ENCODE measurements at regions not wholly inside any gene's neighbourhood (a gene's known extent, or its start where the extent isn't known, plus 50 kb on each side); places are given as distances from the start of the nearest gene placed in this dataset.

DNA sequence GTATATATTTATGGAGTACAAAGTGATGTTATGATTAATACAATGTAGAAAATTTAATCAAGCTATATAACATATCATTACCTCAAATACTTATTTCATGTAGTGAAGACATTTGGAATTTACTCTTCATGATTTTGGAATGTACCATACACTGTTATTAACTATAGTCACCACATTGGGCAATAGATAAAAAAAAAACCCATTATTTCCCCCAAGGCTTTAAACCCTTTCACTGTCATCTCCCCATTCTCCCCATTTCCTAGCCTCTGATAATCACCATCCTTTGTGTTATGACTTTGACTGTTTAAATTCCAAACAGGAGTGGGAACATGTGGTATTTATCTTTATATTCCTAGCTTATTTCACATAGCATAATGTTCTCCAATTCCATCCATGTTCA is 2189.1 kb upstream of the AGA start:
- H3K36me3 ChIP-seq (ENCODE audit: control insufficient read depth, insufficient read depth, low read length), result no peaks in the 10 kb centered on the region
- no peaks in the 10 kb centered on the region for H3K9me1 ChIP-seq (ENCODE audit: insufficient read depth, low read length)
- ChIA-PET POLR2A (ENCODE audit: unreplicated experiment) (no interaction called here), CTCF (no interaction called here)
- no peak overlapping the region for H3K18ac ChIP-seq (ENCODE audit: low read depth, low read length)
- H2AK9ac ChIP-seq (replicated peaks; ENCODE audit: low read depth, low read length, poor library complexity), result no peak overlapping the region
- TF ChIP-seq CEBPB (IDR thresholded peaks at IDR 0.05; ENCODE audit: low read depth, low read length), result no peak
- no peak for TF ChIP-seq NFE2L2 (IDR thresholded peaks at IDR 0.05; ENCODE audit: low read depth, low read length)
- TF ChIP-seq RFX5 (IDR thresholded peaks at IDR 0.05; ENCODE audit: low read depth, low read length), result no peak
- TF ChIP-seq CTCF (conservative IDR thresholded peaks at IDR 0.05; ENCODE audit: low read depth, low read length), result no peak
- TF ChIP-seq FOS (IDR thresholded peaks at IDR 0.05; ENCODE audit: low read depth, low read length), result no peak
- TF ChIP-seq RCOR1 (IDR thresholded peaks at IDR 0.05; ENCODE audit: insufficient replicate concordance, low read length), result no peak
- TF ChIP-seq RAD21 (IDR thresholded peaks at IDR 0.05; ENCODE audit: low read length), result no peak
- no peak for TF ChIP-seq MAZ (IDR thresholded peaks at IDR 0.05; ENCODE audit: borderline replicate concordance, low read depth, low read length)
- TF ChIP-seq BHLHE40 (IDR thresholded peaks at IDR 0.05; ENCODE audit: low read depth, low read length), result no peak
- TF ChIP-seq ELK1 (IDR thresholded peaks at IDR 0.05; ENCODE audit: borderline replicate concordance, low read depth, low read length), result no peak
- no peak for TF ChIP-seq MAFK (IDR thresholded peaks at IDR 0.05; ENCODE audit: low read depth, low read length)
- TF ChIP-seq, protein P1, sequence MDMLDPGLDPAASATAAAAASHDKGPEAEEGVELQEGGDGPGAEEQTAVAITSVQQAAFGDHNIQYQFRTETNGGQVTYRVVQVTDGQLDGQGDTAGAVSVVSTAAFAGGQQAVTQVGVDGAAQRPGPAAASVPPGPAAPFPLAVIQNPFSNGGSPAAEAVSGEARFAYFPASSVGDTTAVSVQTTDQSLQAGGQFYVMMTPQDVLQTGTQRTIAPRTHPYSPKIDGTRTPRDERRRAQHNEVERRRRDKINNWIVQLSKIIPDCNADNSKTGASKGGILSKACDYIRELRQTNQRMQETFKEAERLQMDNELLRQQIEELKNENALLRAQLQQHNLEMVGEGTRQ (IDR thresholded peaks at IDR 0.05; ENCODE audit: low read depth, low read length), result no peak
- TF ChIP-seq CHD1 (IDR thresholded peaks at IDR 0.05; ENCODE audit: low read depth, low read length), result no peak
- TF ChIP-seq POLR2A (IDR thresholded peaks at IDR 0.05; ENCODE audit: low read depth, low read length), result no peak
- TF ChIP-seq MXI1 (IDR thresholded peaks at IDR 0.05; ENCODE audit: borderline replicate concordance, low read depth, low read length), result no peak
- TF ChIP-seq SMC3 (IDR thresholded peaks at IDR 0.05; ENCODE audit: low read depth, low read length), result no peak
- dilution Hi-C loops (cut with HindIII; ENCODE audit: low sequenced_read_pairs, unreplicated experiment) (no loop called here), intact Hi-C loops (cut with micrococcal nuclease) (no loop called here), in situ Hi-C loops (cut with MboI; ENCODE audit: low sequenced_read_pairs) (no loop called here)
- BruUV-seq (replicated peaks), result no TSS peak
- H4K20me1 ChIP-seq (ENCODE audit: insufficient read depth, low read length), result no peaks in the 10 kb centered on the region
- H3K4me2 ChIP-seq (ENCODE audit: low read depth, low read length), result no peak overlapping the region
- no peak overlapping the region for H2BK120ac ChIP-seq (ENCODE audit: low read depth, low read length)
- no peak overlapping the region for H4K5ac ChIP-seq (ENCODE audit: low read depth, low read length)
- no peak overlapping the region for H2BK15ac ChIP-seq (ENCODE audit: low read depth, low read length)
- H2BK5ac ChIP-seq (ENCODE audit: low read depth, low read length, poor library complexity, severe bottlenecking), result no peak overlapping the region
- H2AK5ac ChIP-seq (ENCODE audit: low read depth, low read length), result no peak overlapping the region
- H3K79me1 ChIP-seq (ENCODE audit: low read depth in 1 of 2, low read length in 2 of 2), result no peaks in the 10 kb centered on the region
- H3K4me3 ChIP-seq (ENCODE audit: insufficient read depth, low read depth, low read length), result no peak overlapping the region
- no peak overlapping the region for H3K4ac ChIP-seq (ENCODE audit: low read depth, low read length)
- no peak overlapping the region for H2AFZ ChIP-seq (replicated peaks; ENCODE audit: low read length, poor library complexity)
- H3K23ac ChIP-seq (ENCODE audit: low read depth, low read length), result no peak overlapping the region
- H3K9ac ChIP-seq (ENCODE audit: low read depth, low read length), result no peak overlapping the region
- no peak overlapping the region for H4K8ac ChIP-seq (ENCODE audit: low read depth in 2 of 2, low read length in 2 of 2)
- H3K27ac ChIP-seq (ENCODE audit: insufficient read depth, low read length), result no peak overlapping the region
- H4K91ac ChIP-seq (ENCODE audit: insufficient read depth, low read depth, low read length), result no peak overlapping the region
- no peaks in the 10 kb centered on the region for H3K9me3 ChIP-seq (ENCODE audit: control insufficient read depth, insufficient read depth, low read length)
- no peak overlapping the region for H2BK20ac ChIP-seq (ENCODE audit: low read depth, low read length)
- H3K56ac ChIP-seq (ENCODE audit: extremely low read depth, insufficient read depth, low read length), result no peak overlapping the region
- no peak for DNase-seq
- ATAC-seq (ENCODE audit: low read depth), result no peak
- no peaks in the 10 kb centered on the region for H3K4me1 ChIP-seq (ENCODE audit: control insufficient read depth, insufficient read depth, low read length)
- H3K27me3 ChIP-seq (ENCODE audit: control insufficient read depth, insufficient read depth, low read length), result no peaks in the 10 kb centered on the region
- H3K14ac ChIP-seq (replicated peaks; ENCODE audit: low read depth, low read length), result no peak overlapping the region

Measured in IMR-90 (cell line).